ENCODE measurements at regions not wholly inside any gene's neighbourhood (a gene's known extent, or its start where the extent isn't known, plus 50 kb on each side); places are given as distances from the start of the nearest gene placed in this dataset.
"Not testable (repeated sequence)": the region's sequence is repeated elsewhere in the genome, so short reads cannot be mapped to it uniquely, and the experiment has no call there.

- no peak for DNase-seq
These were observed 306.3 kb upstream of the PPARGC1A start for GRCh38 chr4:24195991-24196736.

- no peak for DNase-seq
These were observed 302.3 kb upstream of the PPARGC1A start for GRCh38 chr4:24192018-24192641.

- no peak for DNase-seq
These were observed 301.2 kb upstream of the PPARGC1A start for GRCh38 chr4:24190761-24191695.

GRCh38 chr4:24188459-24188858 lies 298.6 kb upstream of the PPARGC1A start:
- DNase-seq: no peak

- no peak for DNase-seq
These were observed 296.6 kb upstream of the PPARGC1A start for GRCh38 chr4:24186466-24186865.

GRCh38 chr4:24181005-24181404 lies 291.2 kb upstream of the PPARGC1A start:
- no peak for DNase-seq

- no peak for DNase-seq
These were observed 290.7 kb upstream of the PPARGC1A start for GRCh38 chr4:24180586-24180985.

- no peak for DNase-seq
These were observed 289.5 kb upstream of the PPARGC1A start for GRCh38 chr4:24179201-24179840.

GRCh38 chr4:24177443-24177842 lies 287.6 kb upstream of the PPARGC1A start:
- not testable (repeated sequence) for DNase-seq

GRCh38 chr4:24175707-24176106 lies 285.9 kb upstream of the PPARGC1A start:
- DNase-seq: no peak

GRCh38 chr4:24174602-24175001 lies 284.8 kb upstream of the PPARGC1A start:
- no peak for DNase-seq

- no peak for DNase-seq
These were observed 282.6 kb upstream of the PPARGC1A start for GRCh38 chr4:24172406-24172805.

GRCh38 chr4:24169956-24170355 lies 280.1 kb upstream of the PPARGC1A start:
- DNase-seq: peak; percentile 2

- no peak for DNase-seq
These were observed 278.8 kb upstream of the PPARGC1A start for GRCh38 chr4:24168658-24169057.

- DNase-seq: no peak
These were observed 276.7 kb upstream of the PPARGC1A start for GRCh38 chr4:24166501-24166900.

- no peak for DNase-seq
These were observed 274.9 kb upstream of the PPARGC1A start for GRCh38 chr4:24164797-24165196.

- no peak for DNase-seq
These were observed 274.3 kb upstream of the PPARGC1A start for GRCh38 chr4:24164054-24164693.

- no peak for DNase-seq
These were observed 273.5 kb upstream of the PPARGC1A start for GRCh38 chr4:24163314-24163713.

GRCh38 chr4:24160358-24160757 lies 270.5 kb upstream of the PPARGC1A start:
- no peak for DNase-seq

- DNase-seq: no peak
These were observed 268.2 kb upstream of the PPARGC1A start for GRCh38 chr4:24158031-24158430.

GRCh38 chr4:24150034-24150433 lies 260.2 kb upstream of the PPARGC1A start:
- no peak for DNase-seq

GRCh38 chr4:24146127-24146526 lies 256.3 kb upstream of the PPARGC1A start:
- no peak for DNase-seq

GRCh38 chr4:24145591-24145990 lies 255.7 kb upstream of the PPARGC1A start:
- DNase-seq: no peak

Data from DMS79 (cell line).